Astrocyte of the spinal cord (primary cell): ENCODE measurements at regions not wholly inside any gene's neighbourhood (a gene's known extent, or its start where the extent isn't known, plus 50 kb on each side); places are given as distances from the start of the nearest gene placed in this dataset.

Experiments used
- DNase-seq: peaks from one replicate; pipeline ENCODE4 v3.0.0; 2011; ENCODE audit warnings: low read depth, low spot score
- H3K4me3 ChIP-seq: 2 replicates; pipeline ENCODE4 v1.5.1; 2011; ENCODE audit warnings: low read depth, mild to moderate bottlenecking, low read length, moderate library complexity
- CTCF ChIP-seq: IDR thresholded peaks from 2 replicates; pipeline ENCODE4 v1.5.1; 2012; ENCODE audit warnings: low read depth, mild to moderate bottlenecking, low read length, inconsistent platforms
- in situ Hi-C: cut with HindIII; loops from 2 replicates; pipeline ENCODE4 v1.10.0; 2017; ENCODE audit warnings: low sequenced_read_pairs

GRCh38 chr7:10238641-10239040, 735.0 kb upstream of the PHF14 start:
- in situ Hi-C loops = no loop called here
- H3K4me3 ChIP-seq = no peak overlapping the region

GRCh38 chr7:10239695-10240345, 733.9 kb upstream of the PHF14 start:
- H3K4me3 ChIP-seq = no peak overlapping the region
- no peak for DNase-seq
- TF ChIP-seq CTCF = no peak
- in situ Hi-C loops = no loop called here

More at GRCh38 chr7:10238641-10239040, 735.0 kb upstream of the PHF14 start:
- TF ChIP-seq CTCF = no peak
- DNase-seq = no peak

GRCh38 chr7:10245406-10245805, 728.3 kb upstream of the PHF14 start:
- TF ChIP-seq CTCF = no peak
- DNase-seq = no peak
- in situ Hi-C loops = no loop called here
- no peak overlapping the region for H3K4me3 ChIP-seq

- in situ Hi-C loops = no loop called here
- H3K4me3 ChIP-seq = no peak overlapping the region
Observed at GRCh38 chr7:10257438-10257837, 716.2 kb upstream of the PHF14 start.

GRCh38 chr7:10266976-10267375, 706.7 kb upstream of the PHF14 start:
- H3K4me3 ChIP-seq = no peak overlapping the region
- in situ Hi-C loops = no loop called here
- no peak for TF ChIP-seq CTCF
- no peak for DNase-seq

More at GRCh38 chr7:10257438-10257837, 716.2 kb upstream of the PHF14 start:
- TF ChIP-seq CTCF = no peak
- peak; percentile 15 for DNase-seq

- no peak overlapping the region for H3K4me3 ChIP-seq
- TF ChIP-seq CTCF = no peak
- DNase-seq = no peak
- in situ Hi-C loops = no loop called here
Observed at GRCh38 chr7:10268034-10268433, 705.6 kb upstream of the PHF14 start.
